ENCODE measurements at regions not wholly inside any gene's neighbourhood (a gene's known extent, or its start where the extent isn't known, plus 50 kb on each side); places are given as distances from the start of the nearest gene placed in this dataset.

- no peak for TF ChIP-seq POLR2A (IDR thresholded peaks at IDR 0.05)
- no peak for TF ChIP-seq CTCF (IDR thresholded peaks at IDR 0.05)
Observed at GRCh38 chr6:16882230-16882629, 121.0 kb upstream of the ATXN1 start.
